Astrocyte of the cerebellum (primary cell): ENCODE measurements at regions not wholly inside any gene's neighbourhood (a gene's known extent, or its start where the extent isn't known, plus 50 kb on each side); places are given as distances from the start of the nearest gene placed in this dataset.

Source experiments
- DNase-seq: peaks from one replicate; pipeline ENCODE4 v3.0.0-alpha.2; 2011; ENCODE audit warnings: low read depth
- H3K4me3 ChIP-seq: 2 replicates; pipeline ENCODE4 v1.5.1; 2011; ENCODE audit warnings: mild to moderate bottlenecking, low read depth, low read length, moderate library complexity
- in situ Hi-C: cut with HindIII; loops from 2 replicates; pipeline ENCODE4 v1.10.0; 2017; ENCODE audit warnings: low sequenced_read_pairs
- TF ChIP-seq, protein P1 (sequence below): IDR thresholded peaks from 2 replicates; pipeline ENCODE4 v1.5.1; 2012; ENCODE audit warnings: low read length, low read depth, moderate library complexity, mild to moderate bottlenecking; ENCODE audit errors: missing control alignments

DNA sequence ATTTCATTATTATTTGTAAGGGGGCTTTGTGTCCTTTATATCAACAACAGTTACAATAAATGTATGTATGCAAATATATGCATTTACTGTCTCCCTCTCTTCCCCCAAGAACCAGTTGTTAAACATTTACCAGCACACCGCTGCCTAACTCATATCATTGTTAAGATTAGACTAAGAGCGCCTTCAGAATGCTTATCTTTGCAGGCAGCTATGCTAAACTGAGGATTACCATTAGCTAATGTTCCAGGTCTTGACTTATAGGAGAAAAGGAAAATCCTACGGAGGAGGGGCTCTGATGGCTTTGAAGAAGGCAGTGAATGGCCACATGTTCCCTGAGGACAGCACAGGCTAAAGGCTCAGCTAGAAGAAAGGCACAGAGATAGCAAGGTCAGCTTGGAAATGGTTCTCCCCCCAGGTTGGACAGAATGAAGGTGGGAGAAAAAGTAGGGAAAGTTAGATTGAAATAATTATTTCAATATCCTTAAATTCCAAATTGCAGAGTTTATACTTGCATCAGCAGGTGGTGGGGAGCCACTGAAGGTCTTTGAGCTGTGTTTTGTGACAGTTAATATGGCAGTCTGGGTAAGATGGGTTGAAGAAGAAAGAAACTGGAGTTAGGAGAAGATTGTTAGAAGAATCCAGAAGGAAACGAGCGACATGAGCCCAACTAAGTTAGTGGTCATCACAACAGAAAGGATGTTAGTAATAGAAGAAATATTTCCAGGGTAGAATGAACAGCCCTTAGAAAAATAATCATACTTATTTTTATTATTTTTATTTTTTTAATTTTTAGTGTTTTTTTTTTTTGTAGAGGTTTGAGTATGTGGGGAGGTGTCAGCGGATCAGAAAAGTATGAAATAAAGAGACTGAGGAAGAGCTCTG is 87.0 kb upstream of the MAF start:
- no peak for DNase-seq
- in situ Hi-C loops, result no loop called here
- TF ChIP-seq, protein P1, sequence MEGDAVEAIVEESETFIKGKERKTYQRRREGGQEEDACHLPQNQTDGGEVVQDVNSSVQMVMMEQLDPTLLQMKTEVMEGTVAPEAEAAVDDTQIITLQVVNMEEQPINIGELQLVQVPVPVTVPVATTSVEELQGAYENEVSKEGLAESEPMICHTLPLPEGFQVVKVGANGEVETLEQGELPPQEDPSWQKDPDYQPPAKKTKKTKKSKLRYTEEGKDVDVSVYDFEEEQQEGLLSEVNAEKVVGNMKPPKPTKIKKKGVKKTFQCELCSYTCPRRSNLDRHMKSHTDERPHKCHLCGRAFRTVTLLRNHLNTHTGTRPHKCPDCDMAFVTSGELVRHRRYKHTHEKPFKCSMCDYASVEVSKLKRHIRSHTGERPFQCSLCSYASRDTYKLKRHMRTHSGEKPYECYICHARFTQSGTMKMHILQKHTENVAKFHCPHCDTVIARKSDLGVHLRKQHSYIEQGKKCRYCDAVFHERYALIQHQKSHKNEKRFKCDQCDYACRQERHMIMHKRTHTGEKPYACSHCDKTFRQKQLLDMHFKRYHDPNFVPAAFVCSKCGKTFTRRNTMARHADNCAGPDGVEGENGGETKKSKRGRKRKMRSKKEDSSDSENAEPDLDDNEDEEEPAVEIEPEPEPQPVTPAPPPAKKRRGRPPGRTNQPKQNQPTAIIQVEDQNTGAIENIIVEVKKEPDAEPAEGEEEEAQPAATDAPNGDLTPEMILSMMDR, result no peak

DNA sequence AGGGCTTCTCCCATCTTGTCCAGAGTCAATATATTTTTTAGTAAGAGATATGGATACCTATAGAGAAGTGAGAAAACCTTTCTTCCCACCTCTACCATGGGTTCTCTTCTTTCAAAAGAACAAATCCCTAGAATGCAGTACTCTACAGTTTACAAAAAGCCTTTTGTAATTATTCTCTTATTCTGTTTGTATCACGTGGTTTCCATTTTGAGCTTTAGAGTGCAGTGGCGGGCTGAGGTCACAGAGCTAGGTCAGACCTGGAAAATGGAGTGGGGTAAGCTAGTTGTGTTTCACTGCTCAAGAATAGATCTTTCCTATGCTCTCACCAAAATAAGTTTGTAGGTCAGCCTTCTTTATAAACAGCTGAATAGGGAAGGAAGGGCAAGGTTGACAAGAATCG is 85.3 kb upstream of the MAF start:
- H3K4me3 ChIP-seq, result no peak overlapping the region
- TF ChIP-seq, protein P1, result no peak
- no peak for DNase-seq
- in situ Hi-C loops, result no loop called here

More for the DNA sequence above, 87.0 kb upstream of the MAF start:
- H3K4me3 ChIP-seq, result no peak overlapping the region

DNA sequence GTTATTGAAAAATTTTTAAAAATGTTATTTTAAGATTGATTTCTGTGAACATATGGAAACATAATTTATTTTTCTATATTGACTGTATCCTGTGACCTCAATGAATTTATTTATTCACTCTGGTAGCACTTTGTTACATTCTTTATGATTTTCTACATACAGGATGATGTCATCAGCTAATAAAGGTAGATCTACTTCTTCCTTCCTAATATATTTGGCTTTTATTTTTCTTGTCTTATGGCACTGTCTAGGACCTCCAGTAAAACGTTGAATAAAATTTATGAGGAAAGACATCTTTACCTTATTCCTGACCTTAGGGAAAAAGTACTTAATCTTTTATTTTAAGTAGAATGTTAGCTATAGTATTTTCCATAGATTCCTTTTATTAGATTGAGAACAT is 78.8 kb upstream of the MAF start:
- no peak for DNase-seq
- no peak overlapping the region for H3K4me3 ChIP-seq
- in situ Hi-C loops, result no loop called here
- TF ChIP-seq, protein P1, result no peak

DNA sequence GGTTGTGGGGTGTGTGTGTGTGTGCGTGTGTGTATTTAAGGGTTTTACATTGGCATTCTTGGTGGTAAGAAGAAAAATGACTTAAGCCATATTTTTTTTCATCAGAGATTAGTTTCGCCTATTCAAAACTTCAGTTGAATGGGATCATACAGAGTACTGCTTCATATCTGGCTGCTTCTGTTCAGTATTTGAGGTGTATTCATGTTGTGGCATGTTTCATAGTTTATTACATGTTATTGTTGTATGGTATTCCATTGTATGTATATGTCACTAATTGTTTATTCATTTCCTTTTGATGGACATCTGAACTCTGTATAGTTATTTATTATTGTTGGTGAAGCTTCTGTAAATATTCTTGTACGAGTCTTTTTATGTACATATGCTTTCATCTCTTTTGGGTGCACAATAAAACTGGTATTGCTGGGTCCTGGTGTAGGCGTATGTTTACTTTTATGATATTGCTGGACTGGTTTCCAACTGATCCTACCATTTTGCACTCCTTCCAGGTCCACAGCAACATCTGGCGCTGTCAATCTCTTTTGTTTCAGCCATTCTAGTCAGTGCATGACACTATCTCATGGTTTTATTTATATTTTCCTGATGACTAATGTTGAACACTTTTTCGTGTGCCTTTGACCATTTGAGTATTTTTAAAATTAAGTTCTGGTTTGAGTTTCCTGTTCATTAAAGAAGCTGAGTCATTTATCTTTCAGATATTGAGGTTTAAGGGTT is 77.4 kb upstream of the MAF start:
- TF ChIP-seq, protein P1, result no peak
- no peak overlapping the region for H3K4me3 ChIP-seq
- in situ Hi-C loops, result no loop called here

DNA sequence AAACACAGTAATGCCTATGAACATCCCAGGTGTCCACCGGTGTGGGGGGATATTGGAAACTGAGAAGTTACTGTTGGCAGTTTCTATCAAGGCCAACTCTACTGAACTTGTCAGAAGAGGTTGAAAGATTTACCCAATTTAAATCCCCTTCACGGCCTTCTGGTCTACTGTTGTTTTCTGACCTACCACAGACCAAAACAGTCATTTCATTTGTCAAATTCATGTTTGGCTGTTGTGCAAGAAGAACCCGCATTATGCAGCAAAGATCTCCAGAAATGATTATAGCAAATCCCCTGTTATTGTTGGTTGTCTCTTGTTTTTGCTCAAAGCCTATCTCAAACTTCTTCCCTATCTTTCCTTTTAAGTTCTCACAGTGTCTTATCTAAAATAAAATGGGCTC is 73.1 kb upstream of the MAF start:
- H3K4me3 ChIP-seq, result no peak overlapping the region
- TF ChIP-seq, protein P1, result no peak
- in situ Hi-C loops, result no loop called here
- no peak for DNase-seq

More for the DNA sequence above, 77.4 kb upstream of the MAF start:
- no peak for DNase-seq

DNA sequence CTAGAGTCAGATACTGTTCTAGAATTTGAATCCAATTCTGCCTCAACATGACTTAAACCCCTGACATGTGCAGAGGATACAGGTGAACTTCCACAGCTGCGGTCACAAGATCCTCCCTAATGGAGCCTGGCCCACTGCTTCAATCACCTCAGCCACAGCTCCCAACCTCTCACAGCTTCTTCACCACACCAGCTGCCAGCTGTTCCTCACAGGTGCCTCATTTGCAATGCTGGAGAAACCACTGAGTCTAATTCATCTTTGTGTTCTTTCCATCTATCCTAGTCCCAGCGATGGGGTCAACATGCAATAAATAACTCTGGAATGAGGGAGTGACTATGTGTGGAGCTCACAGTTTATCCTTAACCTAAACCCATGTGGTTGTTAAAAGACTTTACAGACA is 72.0 kb upstream of the MAF start:
- DNase-seq, result no peak
- TF ChIP-seq, protein P1, result no peak
- H3K4me3 ChIP-seq, result no peak overlapping the region
- in situ Hi-C loops, result no loop called here
